Activated effector memory CD4-positive, alpha-beta T cell treated with anti-CD3 and anti-CD28 coated beads, Interleukin-2, amount 50 U/mL, for 16 hours (primary cell): ENCODE measurements at regions not wholly inside any gene's neighbourhood (a gene's known extent, or its start where the extent isn't known, plus 50 kb on each side); places are given as distances from the start of the nearest gene placed in this dataset.
"Not testable (repeated sequence)": the region's sequence is repeated elsewhere in the genome, so short reads cannot be mapped to it uniquely, and the experiment has no call there.

Experiments
- DNase-seq: peaks from one replicate; pipeline ENCODE4 v3.0.0-alpha.2; 2020

DNA sequence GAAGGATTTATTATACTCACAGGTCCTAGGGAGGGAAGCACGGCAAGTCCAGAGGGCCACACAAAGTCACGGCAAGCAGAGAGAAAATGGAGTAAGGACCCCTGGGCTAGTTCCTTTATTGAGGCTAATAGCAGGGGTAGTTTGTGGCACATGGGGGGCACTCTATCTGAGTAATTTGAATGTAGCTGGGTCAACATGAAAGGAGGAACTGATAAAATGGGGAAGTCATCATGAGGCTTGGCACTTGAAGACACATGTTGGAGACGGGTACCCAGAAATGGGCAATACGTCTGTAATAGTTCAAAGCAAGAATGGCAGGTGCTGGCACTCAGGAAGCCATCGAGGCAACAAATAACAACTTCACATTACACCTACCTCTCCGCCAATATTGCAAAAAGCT, 1136.4 kb downstream of the MRPL39 start:
- no peak for DNase-seq

DNA sequence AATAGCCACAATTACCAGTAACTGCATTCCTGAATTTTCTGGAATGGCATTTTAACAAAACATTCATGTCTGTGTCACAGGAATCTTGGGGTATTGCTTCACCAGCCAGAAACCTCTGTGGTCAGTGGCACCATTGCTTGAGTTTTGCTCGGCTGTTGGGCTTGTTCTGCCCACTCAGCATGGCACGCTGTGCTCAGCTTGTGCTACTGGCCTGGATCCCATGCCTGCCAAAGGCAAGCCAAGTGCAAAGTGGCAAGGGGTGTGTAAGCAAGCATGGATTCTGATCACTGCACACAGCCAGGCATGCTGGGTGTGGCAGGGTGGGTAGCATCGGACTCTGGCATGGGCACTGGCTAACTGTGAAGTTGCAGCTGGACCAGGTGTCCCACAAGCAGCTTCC, 1150.9 kb downstream of the MRPL39 start:
- DNase-seq: no peak

DNA sequence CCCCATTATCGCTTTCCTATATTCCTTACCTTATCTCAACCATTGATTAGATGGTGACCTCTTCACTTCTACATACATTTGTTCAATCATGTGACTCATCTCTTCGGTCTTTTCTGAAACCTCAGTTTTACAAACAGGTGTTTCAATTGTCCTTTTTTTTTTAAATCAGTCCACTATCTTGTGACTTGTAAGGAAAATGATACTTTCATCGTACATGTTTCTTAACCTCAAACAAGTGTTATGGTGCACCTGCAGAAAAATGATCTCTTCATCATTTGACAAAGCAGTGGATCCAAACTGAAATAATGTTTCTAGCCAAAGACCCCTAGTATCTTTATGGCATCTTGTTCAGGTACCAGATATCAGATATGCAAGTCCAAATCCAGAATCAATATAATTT, 1157.2 kb downstream of the MRPL39 start:
- no peak for DNase-seq

DNA sequence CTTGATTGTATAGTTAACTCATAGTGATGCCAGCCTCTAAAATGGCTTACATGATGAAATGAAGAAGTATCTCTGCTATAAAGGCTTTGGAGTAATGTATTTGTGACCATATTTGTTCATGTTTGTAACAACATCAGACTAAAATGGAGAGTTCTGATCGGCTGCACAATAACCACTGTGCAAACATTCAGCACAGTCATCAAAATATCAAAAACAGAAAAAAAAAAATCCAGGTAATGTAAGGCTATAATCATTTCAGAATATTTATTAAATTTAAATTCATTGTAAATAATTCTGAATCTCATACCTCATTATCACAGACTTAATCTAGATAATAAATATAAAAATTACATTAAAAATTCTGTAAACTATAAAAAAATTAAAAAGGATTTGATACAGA, 1161.8 kb downstream of the MRPL39 start:
- no peak for DNase-seq

DNA sequence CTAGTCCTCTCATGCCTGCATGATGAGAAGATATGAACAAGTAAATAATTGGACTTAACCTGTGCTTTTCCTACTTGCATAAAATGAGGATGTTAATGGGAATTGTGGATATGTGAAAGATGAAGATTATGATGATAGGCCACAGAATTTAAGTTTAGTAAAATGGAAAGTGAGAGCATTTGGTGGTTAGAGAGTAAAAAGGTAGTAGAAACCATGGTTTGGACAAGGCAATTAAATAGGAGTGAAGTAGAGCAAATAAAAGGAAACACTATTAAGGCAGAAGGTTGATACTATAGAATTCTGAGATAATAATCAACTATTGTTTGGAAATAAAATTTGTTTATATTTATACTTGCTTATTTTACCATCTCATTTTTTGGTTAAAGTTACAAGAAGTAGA, 1162.5 kb downstream of the MRPL39 start:
- DNase-seq: no peak

- no peak for DNase-seq
These were observed 1171.0 kb downstream of the MRPL39 start for GRCh38 chr21:24436236-24436635.

GRCh38 chr21:24428591-24429199, 1178.6 kb downstream of the MRPL39 start:
- no peak for DNase-seq

DNA sequence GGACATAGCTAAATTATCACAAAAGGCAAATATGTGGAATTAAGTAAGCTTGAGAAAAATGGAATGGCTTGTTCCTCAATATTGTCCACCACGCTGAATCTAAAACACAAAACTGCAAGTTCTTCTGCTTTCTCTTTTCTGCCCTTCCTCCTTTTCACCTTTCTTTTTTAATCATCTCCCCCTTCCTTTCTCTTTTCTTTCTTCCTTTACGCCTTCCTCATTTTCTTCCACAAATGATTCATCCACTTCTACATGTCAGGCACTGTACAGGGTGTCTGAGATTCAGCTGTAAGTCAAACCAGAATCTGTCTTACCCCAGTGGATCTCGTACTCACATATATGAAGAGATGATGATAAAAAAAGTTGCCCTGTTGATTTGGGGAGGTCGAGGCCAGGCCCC, 1182.5 kb downstream of the MRPL39 start:
- no peak for DNase-seq

DNA sequence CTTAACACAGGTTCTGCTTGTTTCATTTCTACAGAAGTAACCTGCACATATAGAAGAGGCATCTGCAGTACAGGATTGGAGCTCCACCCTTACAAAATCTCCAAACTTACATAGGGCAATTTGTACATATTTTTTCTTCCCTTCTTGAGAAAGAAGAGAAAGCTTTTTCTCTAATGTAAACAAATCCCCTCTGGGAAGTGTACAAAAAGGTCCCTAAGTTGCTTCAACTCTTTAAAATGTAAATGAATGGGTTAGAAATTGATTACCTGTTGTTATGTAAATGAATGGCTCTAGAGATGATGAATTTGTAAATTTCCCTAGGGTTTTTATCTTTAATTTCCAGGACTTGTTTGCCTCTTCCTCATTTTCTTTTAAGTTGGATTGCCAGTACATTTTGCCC, 1183.7 kb downstream of the MRPL39 start:
- DNase-seq: no peak

- DNase-seq: no peak
These were observed 1186.6 kb downstream of the MRPL39 start for GRCh38 chr21:24420689-24421088.

DNA sequence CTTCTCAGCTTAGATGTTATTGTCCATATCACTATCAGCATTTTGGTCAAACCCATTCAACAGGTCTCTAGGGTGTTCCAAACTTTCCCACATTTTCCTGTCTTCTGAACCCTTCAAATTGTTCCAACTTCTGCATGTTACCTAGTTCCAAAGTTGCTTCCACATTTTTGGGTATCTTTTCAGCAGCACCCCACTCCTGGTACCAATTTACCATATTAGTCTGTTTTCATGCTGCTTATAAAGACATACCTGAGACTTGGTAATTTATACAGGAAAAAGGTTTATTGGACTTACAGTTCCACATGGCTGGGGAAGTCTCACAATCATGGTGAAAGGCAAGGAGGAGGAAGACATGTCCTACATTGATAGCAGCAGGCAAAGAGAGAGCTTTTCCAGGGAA, 1187.6 kb downstream of the MRPL39 start:
- not testable (repeated sequence) for DNase-seq

DNA sequence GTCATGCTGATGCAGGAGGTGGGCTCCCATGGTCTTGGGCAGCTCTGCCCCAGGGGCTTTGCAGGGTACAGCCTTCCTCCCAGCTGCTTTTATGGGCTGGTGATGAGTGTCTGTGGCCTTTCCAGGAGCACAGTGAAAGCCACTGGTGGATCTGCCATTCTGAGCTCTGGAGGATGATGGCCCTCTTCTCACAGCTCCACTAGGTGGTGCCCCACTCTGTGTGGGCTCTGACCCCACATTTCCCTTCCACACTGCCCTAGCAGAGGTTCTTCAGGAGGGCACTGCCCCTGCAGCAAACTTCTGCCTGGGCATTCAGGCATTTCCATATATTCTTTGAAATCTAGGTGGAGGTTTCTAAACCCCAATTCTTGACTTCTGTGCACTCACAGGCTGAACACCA, 1188.6 kb downstream of the MRPL39 start:
- no peak for DNase-seq

- DNase-seq: no peak
These were observed 1195.9 kb downstream of the MRPL39 start for GRCh38 chr21:24411429-24411828.

- no peak for DNase-seq
These were observed 1204.1 kb downstream of the MRPL39 start for GRCh38 chr21:24403221-24403620.

GRCh38 chr21:24395320-24395923, 1211.9 kb downstream of the MRPL39 start:
- DNase-seq: no peak

- no peak for DNase-seq
These were observed 1232.1 kb downstream of the MRPL39 start for GRCh38 chr21:24375201-24375600.

- DNase-seq: no peak
These were observed 1234.8 kb downstream of the MRPL39 start for GRCh38 chr21:24372506-24372905.

- DNase-seq: no peak
These were observed 1237.5 kb downstream of the MRPL39 start for GRCh38 chr21:24369746-24370145.

DNA sequence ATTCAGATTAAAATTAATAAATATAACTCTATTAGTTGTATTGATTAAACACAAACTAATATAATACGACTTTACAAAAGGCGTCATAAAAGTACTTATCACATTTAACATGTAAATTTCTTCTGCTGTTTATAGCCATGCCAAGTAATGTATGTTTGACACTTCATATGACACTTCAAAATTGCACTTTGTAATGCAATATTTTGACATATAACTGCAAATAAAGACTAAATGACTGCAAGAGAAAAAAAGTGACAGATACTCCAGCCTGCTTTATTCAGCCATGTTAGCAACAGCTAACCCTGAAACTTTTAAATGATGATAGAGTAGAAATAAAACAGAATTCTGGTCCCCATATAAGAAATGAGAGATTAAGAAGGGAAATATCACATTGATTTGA, 1238.0 kb downstream of the MRPL39 start:
- DNase-seq: no peak

GRCh38 chr21:24367936-24368335, 1239.3 kb downstream of the MRPL39 start:
- DNase-seq: no peak

GRCh38 chr21:24353492-24353891, 1253.8 kb downstream of the MRPL39 start:
- no peak for DNase-seq

- DNase-seq: no peak
These were observed 1267.9 kb downstream of the MRPL39 start for GRCh38 chr21:24339406-24339805.

- no peak for DNase-seq
These were observed 1270.8 kb downstream of the MRPL39 start for GRCh38 chr21:24336491-24336890.

DNA sequence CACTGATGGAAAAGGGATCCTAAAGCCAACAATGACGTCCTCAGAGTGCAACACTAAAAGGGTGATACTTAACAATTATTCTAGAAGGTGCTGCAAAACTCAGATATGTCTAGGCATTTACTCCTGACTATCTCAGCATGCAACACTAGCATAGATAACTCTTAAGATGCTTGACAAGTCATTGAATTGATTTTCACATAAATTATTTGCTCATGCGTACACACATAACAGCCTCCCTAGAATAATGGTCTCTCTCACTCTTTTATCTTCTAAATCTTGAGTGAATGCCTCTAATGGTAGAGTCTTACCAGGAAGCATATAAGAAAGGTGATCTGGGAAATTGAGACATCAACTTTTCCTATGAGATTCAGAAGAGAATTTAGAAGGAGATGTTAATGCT, 1283.7 kb downstream of the MRPL39 start:
- DNase-seq: no peak

GRCh38 chr21:24316277-24316922, 1290.9 kb downstream of the MRPL39 start:
- no peak for DNase-seq
